Retinal pigment epithelial cell (primary cell): ENCODE measurements at regions not wholly inside any gene's neighbourhood (a gene's known extent, or its start where the extent isn't known, plus 50 kb on each side); places are given as distances from the start of the nearest gene placed in this dataset.
"Not testable (repeated sequence)": the region's sequence is repeated elsewhere in the genome, so short reads cannot be mapped to it uniquely, and the experiment has no call there.

ENCODE experiments used
- DNase-seq: peaks from one replicate; pipeline ENCODE4 v3.0.0-alpha.2; 2010; ENCODE audit warnings: low read depth
- H3K4me3 ChIP-seq: 2 replicates; pipeline ENCODE4 v1.5.1; 2011; ENCODE audit warnings: mild to moderate bottlenecking, low read length, control low read depth, moderate library complexity
- CTCF ChIP-seq: conservative IDR thresholded peaks from 2 replicates; pipeline ENCODE4 v1.5.1; 2011; ENCODE audit warnings: low read depth, low read length, control low read depth, inconsistent platforms

GRCh38 chr14:77991128-77991772 is 178.9 kb upstream of the NRXN3 start:
- H3K4me3 ChIP-seq: no peak overlapping the region
- no peak for DNase-seq
- TF ChIP-seq CTCF: no peak

GRCh38 chr14:78005325-78005724 is 164.8 kb upstream of the NRXN3 start:
- TF ChIP-seq CTCF: no peak
- H3K4me3 ChIP-seq: no peak overlapping the region
- no peak for DNase-seq

- H3K4me3 ChIP-seq: no peak overlapping the region
- DNase-seq: no peak
- TF ChIP-seq CTCF: no peak
Measured at GRCh38 chr14:78007160-78007559, 163.0 kb upstream of the NRXN3 start.

- DNase-seq: peak; percentile 18
- no peak overlapping the region for H3K4me3 ChIP-seq
- TF ChIP-seq CTCF: no peak
Measured at GRCh38 chr14:78010688-78011087, 159.5 kb upstream of the NRXN3 start.

GRCh38 chr14:78013911-78014310 is 156.3 kb upstream of the NRXN3 start:
- not testable (repeated sequence) for DNase-seq, H3K4me3 ChIP-seq

- no peak for DNase-seq
- H3K4me3 ChIP-seq: no peak overlapping the region
- TF ChIP-seq CTCF: no peak
Measured at GRCh38 chr14:78016532-78016931, 153.6 kb upstream of the NRXN3 start.

GRCh38 chr14:78018283-78018682 is 151.9 kb upstream of the NRXN3 start:
- no peak for DNase-seq
- no peak for TF ChIP-seq CTCF
- H3K4me3 ChIP-seq: no peak overlapping the region

- TF ChIP-seq CTCF: peak; percentile 68
- no peak overlapping the region for H3K4me3 ChIP-seq
- DNase-seq: peak; percentile 13
Measured at GRCh38 chr14:78022059-78022458, 148.1 kb upstream of the NRXN3 start.
